GM21576 (cell line): ENCODE measurements at regions not wholly inside any gene's neighbourhood (a gene's known extent, or its start where the extent isn't known, plus 50 kb on each side); places are given as distances from the start of the nearest gene placed in this dataset.
"Not testable (repeated sequence)": the region's sequence is repeated elsewhere in the genome, so short reads cannot be mapped to it uniquely, and the experiment has no call there.

Experiments
- ATAC-seq: cut with Tn5 transposase; IDR thresholded peaks from one replicate; pipeline ENCODE4 v1.9.1; 2021; ENCODE audit warnings: mild to moderate bottlenecking, moderate library complexity; ENCODE audit not compliant: unreplicated experiment

DNA sequence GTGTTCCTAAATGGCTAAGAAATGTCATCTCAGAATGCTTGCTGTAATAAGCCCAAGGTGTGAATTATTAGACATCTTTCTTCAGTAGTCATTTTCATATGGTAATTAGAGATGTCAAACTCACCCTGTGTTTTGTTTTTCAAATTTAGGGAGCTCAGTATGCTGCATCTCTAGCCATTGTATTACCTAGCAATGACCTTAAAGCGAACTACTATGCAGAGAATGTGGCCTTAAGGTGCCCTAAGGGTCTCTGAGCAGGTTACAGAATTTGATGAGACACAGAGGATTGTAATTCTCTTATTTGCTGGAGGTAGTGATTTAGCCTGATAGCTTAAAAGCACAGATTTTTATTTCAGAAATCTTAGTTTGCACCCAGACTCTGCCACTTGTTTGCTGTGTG lies 1052.6 kb upstream of the DDX18 start:
- no peak for ATAC-seq

DNA sequence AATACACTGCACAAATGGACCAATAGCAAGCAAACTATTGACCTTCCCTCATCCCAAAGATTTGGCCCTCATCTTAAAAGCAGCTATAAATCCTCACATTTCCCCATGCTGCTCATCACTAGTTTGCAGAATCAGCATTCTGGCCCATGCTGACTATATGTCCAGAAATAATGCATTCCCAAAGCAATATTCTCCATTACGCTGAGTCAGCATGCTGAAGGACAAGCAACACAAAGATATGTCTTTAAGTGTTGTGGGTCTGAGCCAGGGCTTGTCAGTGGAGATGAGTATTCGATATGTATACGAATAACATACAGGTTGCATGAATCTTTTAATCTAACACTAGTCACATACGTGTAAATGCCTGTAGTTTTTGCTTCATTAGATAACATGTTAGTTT lies 1045.0 kb upstream of the DDX18 start:
- no peak for ATAC-seq

DNA sequence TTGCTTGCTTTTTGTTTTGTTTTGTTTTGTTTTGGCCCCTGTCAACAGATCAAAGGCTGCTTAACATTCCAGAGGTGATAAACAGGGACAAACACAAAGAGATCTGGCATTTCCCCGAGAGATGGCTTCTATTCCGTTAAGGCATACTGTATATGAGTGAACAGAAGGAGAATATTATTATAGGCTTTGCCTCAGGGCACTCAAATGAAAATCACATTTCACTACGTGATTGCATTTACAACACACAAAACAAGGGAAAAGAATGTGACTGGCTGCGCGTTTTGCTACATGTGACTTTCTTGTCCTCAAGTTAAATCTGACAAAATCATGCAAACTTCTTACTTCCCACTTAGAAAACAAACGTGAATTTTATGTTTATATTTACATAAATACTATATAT lies 1037.9 kb upstream of the DDX18 start:
- ATAC-seq: no peak

DNA sequence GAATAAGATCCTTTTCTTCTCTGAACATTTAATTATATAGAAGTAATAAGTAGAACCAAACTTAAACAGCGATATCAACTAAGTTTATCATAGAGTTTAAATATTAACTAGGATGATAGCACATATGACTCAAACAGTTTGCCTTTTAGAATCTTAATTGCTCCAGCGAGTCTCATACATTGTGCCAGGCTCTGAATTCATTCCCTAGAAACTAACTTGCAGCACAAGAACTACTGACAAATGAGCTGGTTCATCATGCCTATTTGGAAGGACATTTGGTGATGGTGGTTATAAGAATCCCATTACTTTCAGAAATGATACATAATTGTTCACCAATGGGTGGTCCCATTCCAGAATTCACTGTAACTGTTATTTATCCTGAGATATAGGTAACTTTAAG lies 1026.6 kb upstream of the DDX18 start:
- ATAC-seq: no peak

DNA sequence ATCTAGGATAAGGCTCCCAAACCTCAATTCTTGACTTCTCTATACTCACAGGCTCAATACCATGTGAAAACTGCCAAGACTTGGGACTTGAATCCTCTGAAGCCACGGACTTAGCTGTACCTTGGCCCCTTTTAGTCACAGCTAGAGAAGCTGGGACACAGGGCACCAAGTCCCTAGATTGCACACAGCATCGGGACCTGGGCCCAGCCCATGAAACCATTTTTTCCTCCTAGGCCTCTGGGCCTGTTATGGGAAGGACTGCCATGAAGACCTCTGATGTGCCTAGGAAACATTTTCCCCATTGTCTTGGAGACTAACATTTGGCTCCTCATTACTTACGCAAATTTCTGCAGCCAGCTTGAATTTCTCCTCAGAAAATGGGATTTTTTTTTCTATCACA lies 1011.8 kb upstream of the DDX18 start:
- no peak for ATAC-seq

- ATAC-seq: no peak
Measured at GRCh38 chr2:116804901-116805300, 1009.6 kb upstream of the DDX18 start.

GRCh38 chr2:116806505-116806904 lies 1008.0 kb upstream of the DDX18 start:
- ATAC-seq: not testable (repeated sequence)

DNA sequence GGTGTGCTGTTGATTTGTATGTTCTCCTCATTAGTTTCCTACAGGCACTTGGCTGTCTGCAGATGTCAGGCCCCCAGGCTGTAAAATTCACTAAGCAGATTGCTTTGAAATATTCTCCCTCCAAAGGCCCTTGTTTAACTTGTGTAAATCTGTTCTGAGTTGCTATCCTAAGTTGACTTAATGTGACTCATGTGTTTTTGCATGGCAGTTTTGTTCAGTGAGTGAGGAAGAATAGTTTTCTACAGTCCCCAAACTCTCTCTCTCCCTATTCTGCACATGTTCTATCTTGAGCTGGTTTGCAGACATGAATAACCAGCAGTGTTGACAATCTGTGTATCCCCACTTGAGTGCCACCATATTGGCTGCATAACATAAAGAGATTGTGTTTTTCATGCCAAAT lies 1005.4 kb upstream of the DDX18 start:
- ATAC-seq: no peak

GRCh38 chr2:116810071-116810470 lies 1004.4 kb upstream of the DDX18 start:
- no peak for ATAC-seq

- no peak for ATAC-seq
Measured at GRCh38 chr2:116810645-116811044, 1003.8 kb upstream of the DDX18 start.

- no peak for ATAC-seq
Measured at GRCh38 chr2:116819355-116819754, 995.1 kb upstream of the DDX18 start.

- no peak for ATAC-seq
Measured at GRCh38 chr2:116820986-116821385, 993.5 kb upstream of the DDX18 start.

DNA sequence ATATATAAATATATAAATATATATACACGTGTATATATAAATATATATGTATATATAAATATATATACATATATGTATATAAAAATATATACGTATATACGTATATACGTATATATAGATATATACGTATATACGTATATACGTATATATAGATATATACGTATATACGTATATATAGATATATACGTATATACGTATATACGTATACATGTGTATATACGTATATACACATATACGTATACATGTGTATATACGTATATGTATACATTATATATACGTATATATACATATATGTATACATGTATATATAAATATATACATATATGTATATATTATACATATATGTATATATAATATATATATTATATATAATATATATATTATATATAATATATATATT lies 984.9 kb upstream of the DDX18 start:
- ATAC-seq: not testable (repeated sequence)

DNA sequence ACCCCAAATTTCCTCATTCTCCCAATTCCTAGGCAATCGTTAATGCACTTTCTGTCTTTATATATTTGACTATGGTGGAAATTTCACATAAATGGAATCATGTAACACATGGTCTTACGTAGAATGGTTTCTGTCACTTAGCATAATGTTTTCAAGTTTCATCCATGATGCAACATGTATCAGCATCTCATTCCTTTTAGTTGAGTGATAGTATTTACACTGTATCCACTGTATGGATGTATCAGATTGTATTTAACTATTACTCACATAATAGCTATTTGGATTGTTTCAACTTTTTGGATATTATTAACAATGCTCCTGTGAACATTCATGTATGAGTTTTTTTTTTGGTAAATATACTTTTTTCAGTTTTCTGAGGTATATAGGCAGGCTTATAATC lies 982.3 kb upstream of the DDX18 start:
- no peak for ATAC-seq

DNA sequence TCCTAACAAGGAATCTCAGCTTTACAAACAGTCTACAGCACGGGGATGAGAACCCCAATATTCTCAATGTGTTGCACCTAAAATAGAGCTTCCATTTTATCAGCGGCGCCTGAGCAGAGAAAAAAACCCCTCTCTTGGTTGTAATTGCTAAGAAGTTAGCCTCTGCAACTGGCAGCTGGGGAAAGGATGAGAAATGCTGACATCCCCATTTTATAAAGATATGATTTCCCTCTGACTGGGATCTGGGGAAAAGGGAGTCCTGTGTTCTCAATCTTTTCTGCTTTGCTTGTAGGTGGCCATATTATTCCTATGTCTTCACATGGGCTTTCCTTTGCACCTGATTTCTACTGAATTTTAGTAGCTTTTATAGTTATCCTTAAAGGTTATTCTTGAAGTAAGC lies 981.4 kb upstream of the DDX18 start:
- no peak for ATAC-seq

DNA sequence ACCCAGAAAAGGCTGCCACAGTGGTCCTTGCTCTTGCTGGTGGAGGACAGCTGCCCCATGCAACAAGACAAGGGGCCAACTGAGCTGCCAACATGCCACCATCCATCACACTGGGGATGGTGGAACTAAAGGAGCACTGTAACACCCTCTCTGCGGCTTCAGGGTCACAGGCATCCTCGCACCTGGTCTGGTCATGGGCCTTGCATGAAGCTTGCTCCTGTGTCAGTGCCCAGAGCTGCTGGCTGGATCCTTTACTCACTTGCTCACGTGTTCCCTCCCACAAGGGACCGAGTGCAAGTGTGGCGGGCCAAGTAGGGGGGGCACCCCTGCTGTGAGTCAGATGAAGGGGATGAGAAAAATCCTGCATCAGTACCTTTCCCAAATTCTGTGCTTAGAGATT lies 972.3 kb upstream of the DDX18 start:
- ATAC-seq: no peak

DNA sequence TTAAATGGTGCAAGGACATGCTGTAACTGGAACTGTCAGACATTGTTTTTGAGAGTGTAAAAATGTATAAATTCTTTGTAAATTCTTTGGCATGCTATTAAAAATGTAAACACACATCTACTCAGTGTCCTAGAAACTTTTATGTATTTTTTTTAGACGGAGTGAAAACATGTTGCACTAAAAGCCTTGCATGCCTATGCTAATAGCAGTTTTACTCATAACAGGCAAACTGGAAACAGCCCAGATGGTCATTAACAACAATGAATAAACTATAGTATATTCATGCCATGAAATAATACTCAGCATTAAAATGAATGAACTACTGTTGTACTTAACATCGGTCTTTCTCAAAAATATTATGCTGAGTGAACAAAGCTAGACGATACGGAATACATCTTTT lies 954.8 kb upstream of the DDX18 start:
- ATAC-seq: no peak

- no peak for ATAC-seq
Measured at GRCh38 chr2:116874021-116874420, 940.5 kb upstream of the DDX18 start.

- ATAC-seq: no peak
Measured at GRCh38 chr2:116877274-116877673, 937.2 kb upstream of the DDX18 start.

GRCh38 chr2:116877944-116878343 lies 936.5 kb upstream of the DDX18 start:
- no peak for ATAC-seq

- ATAC-seq: no peak
Measured at GRCh38 chr2:116879650-116880160, 934.8 kb upstream of the DDX18 start.

DNA sequence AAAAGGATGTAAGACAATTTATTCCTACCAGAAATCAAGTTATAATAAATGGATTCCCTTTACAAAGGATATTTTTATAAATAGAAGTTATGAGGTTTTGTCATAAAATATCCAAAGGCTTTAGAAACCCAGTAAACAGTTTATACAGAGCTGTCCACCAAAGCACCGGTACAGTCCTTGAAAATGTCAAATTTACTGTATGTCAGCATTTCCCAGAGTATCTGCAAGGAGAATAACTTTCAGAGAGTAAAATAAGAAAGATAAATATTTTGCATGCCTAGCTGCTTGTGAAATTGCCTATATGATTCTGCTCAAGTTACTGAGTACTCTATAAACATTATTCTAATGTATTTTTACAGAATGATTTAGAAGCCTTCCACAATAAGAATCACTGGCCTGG lies 923.3 kb upstream of the DDX18 start:
- ATAC-seq: no peak

DNA sequence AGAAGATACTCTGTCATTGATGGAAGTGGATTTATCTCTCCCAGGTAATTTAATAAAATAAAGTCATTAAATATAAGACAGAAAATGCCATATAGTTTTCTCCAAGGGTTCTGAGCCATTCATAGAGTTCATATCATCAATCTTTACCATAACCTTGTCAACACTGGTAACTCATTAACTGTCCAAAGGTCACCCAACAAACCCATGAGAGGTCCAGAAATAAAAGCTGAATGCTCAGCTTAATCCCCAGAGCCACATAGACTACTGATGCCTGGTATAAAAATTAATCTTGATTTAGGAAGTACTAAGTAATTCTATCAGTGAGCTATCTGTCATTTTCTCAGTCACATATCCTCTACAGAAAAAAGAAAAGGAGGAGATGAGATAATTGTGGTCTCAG lies 903.0 kb upstream of the DDX18 start:
- ATAC-seq: no peak

GRCh38 chr2:116915673-116916072 lies 898.8 kb upstream of the DDX18 start:
- ATAC-seq: no peak
